Right lobe of liver (tissue), 6 donors: ENCODE measurements at regions not wholly inside any gene's neighbourhood (a gene's known extent, or its start where the extent isn't known, plus 50 kb on each side); places are given as distances from the start of the nearest gene placed in this dataset.

ENCODE experiments used
- ATAC-seq, 4 donors: fragments of 200-7000 bp; cut with Tn5 transposase; one replicate each; pipeline ENCODE4 v1.9.1; 2020; ENCODE audit warnings: mild to moderate bottlenecking in 4 of 4, moderate library complexity in 4 of 4
- DNase-seq, 3 donors: peaks; one replicate each; pipeline ENCODE4 v3.0.0-alpha.2; 2020
- H3K27ac ChIP-seq, 3 donors: fragments of 200-600 bp; one replicate each; pipeline ENCODE4 v1.8.0; 2022
- H3K27me3 ChIP-seq, 2 donors: fragments of 200-600 bp; one replicate each; pipeline ENCODE4 v1.8.0; 2022
- H3K36me3 ChIP-seq, 4 donors: fragments of 200-600 bp; sonication (generic) in 1 of 4; one replicate each; pipeline versions ENCODE4 v1.5.1 to v1.8.0; 2017 to 2022; ENCODE audit warnings: control low read depth in 1 of 4
- H3K4me1 ChIP-seq, 4 donors: fragments of 200-600 bp; sonication (generic) in 1 of 4; one replicate each; pipeline versions ENCODE4 v1.5.1 to v1.8.0; 2017 to 2022; ENCODE audit warnings: control low read depth in 1 of 4
- H3K4me3 ChIP-seq, 3 donors: fragments of 200-600 bp; one replicate each; pipeline ENCODE4 v1.8.0; 2022
- H3K9me3 ChIP-seq, 4 donors: fragments of 200-600 bp; sonication (generic) in 1 of 4; one replicate each; pipeline versions ENCODE4 v1.5.1 to v1.8.0; 2017 to 2022; ENCODE audit warnings: control low read depth in 1 of 4
- POLR2A ChIP-seq: fragments of 450-650 bp; IDR thresholded peaks from one replicate; pipeline ENCODE4 v1.6.1; 2017; ENCODE audit warnings: antibody characterized with exemption, mild to moderate bottlenecking
- WGBS: methylation state at CpG from one replicate; pipeline ENCODE4 v1.1.6; 2018; ENCODE audit warnings: low coverage, low lambda C conversion rate; ENCODE audit not compliant: insufficient coverage; ENCODE audit errors: missing lambda C conversion rate; 5-methylcytosine and 5-hydroxymethylcytosine counted together
- intact Hi-C, 2 donors: fragments of 100-400 bp; cut with DNase I; formaldehyde crosslinking; loops; one replicate each; pipeline versions ENCODE4 v1.11.2 to v1.14.1; 2022
- TF ChIP-seq, protein P1 (sequence below), 4 donors: fragments of 200-600 bp in 3 of 4; fragments of 450-650 bp in 1 of 4; IDR thresholded peaks; one replicate each; pipeline versions ENCODE4 v1.5.1 to v1.8.0; 2016 to 2022; ENCODE audit warnings: antibody characterized with exemption in 4 of 4, mild to moderate bottlenecking in 2 of 4
- donor health status: DM: no; HTN: yes; CAD: no.
- donor health status: DM: no; HTN: no; CAD: no.
- donor health status: DM: no; HTN: no; CAD: no.
- donor health status: DM: no; HTN: yes; CAD: no.
- donor health status: DM: no; HTN: yes; CAD: no.

DNA sequence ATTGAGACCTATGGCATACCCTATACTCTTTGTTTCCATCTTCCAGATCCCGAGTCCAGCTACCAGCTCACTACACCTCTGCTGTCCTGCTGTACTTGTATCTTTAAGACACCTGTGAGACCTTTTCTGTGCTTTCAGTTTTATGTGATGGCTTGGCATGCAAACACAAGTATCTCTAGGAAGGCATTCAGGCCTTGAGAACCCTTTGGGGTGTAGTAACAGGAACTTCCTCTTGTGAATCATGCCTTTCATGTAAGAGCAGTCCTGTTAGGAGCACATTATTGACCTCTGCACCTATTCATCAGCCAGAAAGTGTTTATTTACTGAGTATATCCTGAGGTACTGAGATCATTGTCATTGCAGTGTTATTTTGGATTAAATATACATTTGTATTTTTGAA is 87.0 kb upstream of the HTR2A start:
- Histone ChIP-seq H3K4me1 (no peaks in the 10 kb centered on the region), H3K27ac (no peak overlapping the region), H3K36me3 (no peaks in the 10 kb centered on the region), H3K27me3 (no peaks in the 10 kb centered on the region), H3K4me3 (no peak overlapping the region), H3K9me3 (no peaks in the 10 kb centered on the region)
- intact Hi-C loops: no loop called here
- ATAC-seq (peak in 2 of 4 donors; percentile 18 to 88), DNase-seq (no peak)
- 93% methylated on average over 1 of the region's 1 CpG for WGBS
- TF ChIP-seq, protein P1, sequence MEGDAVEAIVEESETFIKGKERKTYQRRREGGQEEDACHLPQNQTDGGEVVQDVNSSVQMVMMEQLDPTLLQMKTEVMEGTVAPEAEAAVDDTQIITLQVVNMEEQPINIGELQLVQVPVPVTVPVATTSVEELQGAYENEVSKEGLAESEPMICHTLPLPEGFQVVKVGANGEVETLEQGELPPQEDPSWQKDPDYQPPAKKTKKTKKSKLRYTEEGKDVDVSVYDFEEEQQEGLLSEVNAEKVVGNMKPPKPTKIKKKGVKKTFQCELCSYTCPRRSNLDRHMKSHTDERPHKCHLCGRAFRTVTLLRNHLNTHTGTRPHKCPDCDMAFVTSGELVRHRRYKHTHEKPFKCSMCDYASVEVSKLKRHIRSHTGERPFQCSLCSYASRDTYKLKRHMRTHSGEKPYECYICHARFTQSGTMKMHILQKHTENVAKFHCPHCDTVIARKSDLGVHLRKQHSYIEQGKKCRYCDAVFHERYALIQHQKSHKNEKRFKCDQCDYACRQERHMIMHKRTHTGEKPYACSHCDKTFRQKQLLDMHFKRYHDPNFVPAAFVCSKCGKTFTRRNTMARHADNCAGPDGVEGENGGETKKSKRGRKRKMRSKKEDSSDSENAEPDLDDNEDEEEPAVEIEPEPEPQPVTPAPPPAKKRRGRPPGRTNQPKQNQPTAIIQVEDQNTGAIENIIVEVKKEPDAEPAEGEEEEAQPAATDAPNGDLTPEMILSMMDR (IDR thresholded peaks at IDR 0.05): no peak
- no peak for TF ChIP-seq POLR2A

DNA sequence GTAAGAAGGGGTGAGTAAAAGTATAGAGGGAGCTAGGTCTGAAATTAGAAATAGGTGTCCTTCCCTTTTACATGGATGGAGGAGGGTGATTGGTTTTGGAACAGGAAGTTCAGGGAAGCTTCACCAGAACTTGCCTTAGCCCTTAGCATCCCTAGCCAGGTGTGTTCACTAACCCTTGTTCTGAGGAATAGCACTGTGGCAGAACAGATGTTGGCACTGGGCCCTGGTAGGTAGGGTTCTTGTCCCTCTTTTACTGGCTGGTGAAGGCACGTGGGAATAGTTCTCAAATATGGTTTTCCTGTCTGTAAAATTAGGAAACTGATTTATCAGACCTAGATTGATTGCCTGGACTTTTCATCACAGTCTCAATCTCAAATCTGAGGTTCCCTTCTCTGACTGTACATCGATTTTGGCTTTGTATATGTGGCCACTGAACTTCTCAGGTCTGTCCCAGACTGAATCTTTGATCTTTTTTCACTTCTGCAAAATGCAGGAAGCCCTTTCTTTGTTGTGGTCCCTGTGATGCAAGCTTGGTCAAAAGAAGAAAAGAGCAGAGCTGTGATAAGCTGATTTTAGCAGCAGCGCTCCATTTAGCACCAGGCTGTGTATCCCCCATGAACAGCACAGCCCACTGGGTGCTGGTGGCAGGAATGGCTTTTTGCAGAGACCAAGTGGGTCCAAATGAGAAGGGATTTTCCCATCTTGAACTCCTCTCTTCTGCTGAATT is 86.2 kb upstream of the HTR2A start:
- WGBS: 33% methylated on average over 2 of the region's 3 CpGs
- no peaks in the 10 kb centered on the region for H3K9me3 ChIP-seq
- no peaks in the 10 kb centered on the region for H3K36me3 ChIP-seq
- no peak overlapping the region for H3K27ac ChIP-seq
- no peaks in the 10 kb centered on the region for H3K4me1 ChIP-seq
- H3K4me3 ChIP-seq: no peak overlapping the region
- TF ChIP-seq POLR2A: no peak
- TF ChIP-seq, protein P1 (IDR thresholded peaks at IDR 0.05): no peak
- DNase-seq (no peak), ATAC-seq (no peak)
- intact Hi-C loops: no loop called here
- no peaks in the 10 kb centered on the region for H3K27me3 ChIP-seq

DNA sequence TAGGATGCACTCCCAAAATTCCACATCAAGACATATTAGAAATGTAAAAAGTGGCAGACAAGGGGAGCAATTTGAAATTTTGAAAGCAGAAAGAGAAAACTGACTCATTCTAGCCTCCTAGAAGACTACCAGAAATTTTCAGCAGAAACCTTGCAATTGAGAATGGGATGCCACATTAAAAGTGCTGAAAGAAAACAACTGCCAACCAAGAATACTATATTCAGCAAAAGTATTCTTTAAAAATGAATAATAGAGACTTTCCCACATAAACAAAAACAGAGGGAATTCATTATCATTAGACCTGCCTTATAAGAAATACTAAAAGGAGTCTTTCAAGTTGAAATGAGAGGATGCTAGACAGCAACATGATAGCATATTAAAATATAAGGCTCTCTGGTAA is 78.3 kb upstream of the HTR2A start:
- intact Hi-C loops: no loop called here
- Histone ChIP-seq H3K27me3 (no peaks in the 10 kb centered on the region), H3K36me3 (no peaks in the 10 kb centered on the region), H3K4me3 (no peak overlapping the region), H3K9me3 (no peaks in the 10 kb centered on the region), H3K27ac (no peak overlapping the region), H3K4me1 (no peaks in the 10 kb centered on the region)
- ATAC-seq (no peak), DNase-seq (no peak)
- TF ChIP-seq, protein P1 (IDR thresholded peaks at IDR 0.05): no peak
- no peak for TF ChIP-seq POLR2A

DNA sequence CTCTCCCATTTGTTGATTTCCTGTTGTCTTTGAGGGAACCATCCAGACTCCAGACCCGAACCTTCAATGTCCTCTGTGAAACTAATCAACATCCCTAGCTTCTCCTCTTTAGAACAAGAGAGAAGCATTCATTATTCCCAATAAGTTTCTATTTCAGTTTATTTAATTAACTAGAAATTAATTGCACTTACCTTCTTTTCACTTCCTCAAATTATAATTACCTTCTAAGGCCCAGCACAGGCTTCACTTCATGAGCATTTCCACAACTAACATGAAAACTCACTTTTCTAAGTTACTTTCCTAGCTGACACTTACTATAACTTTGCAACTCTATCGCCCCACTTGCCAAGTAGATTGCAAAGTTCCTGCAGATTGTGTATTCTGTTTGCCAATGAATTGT is 71.6 kb upstream of the HTR2A start:
- DNase-seq: no peak
- no peaks in the 10 kb centered on the region for H3K27me3 ChIP-seq
- no peak overlapping the region for H3K4me3 ChIP-seq
- no peaks in the 10 kb centered on the region for H3K9me3 ChIP-seq
- H3K36me3 ChIP-seq: no peaks in the 10 kb centered on the region
- no peak overlapping the region for H3K27ac ChIP-seq
- no peaks in the 10 kb centered on the region for H3K4me1 ChIP-seq
- 91% methylated on average over 2 of the region's 2 CpGs for WGBS
- TF ChIP-seq POLR2A: no peak
- TF ChIP-seq, protein P1 (IDR thresholded peaks at IDR 0.05): no peak
- no peak for ATAC-seq
- intact Hi-C loops: no loop called here
